PC-9 (cell line): ENCODE measurements at regions not wholly inside any gene's neighbourhood (a gene's known extent, or its start where the extent isn't known, plus 50 kb on each side); places are given as distances from the start of the nearest gene placed in this dataset.

ENCODE experiments used
- EZH2 ChIP-seq: fragments of 200-600 bp; sonication (generic); IDR thresholded peaks from 2 replicates; pipeline ENCODE4 v1.8.0; 2017; ENCODE audit warnings: antibody characterized with exemption, low read depth
- TF ChIP-seq, protein P1 (sequence below): fragments of 200-600 bp; sonication (generic); conservative IDR thresholded peaks from 2 replicates; pipeline ENCODE4 v1.6.1; 2017; ENCODE audit warnings: mixed run types, antibody characterized with exemption, mild to moderate bottlenecking, moderate library complexity

DNA sequence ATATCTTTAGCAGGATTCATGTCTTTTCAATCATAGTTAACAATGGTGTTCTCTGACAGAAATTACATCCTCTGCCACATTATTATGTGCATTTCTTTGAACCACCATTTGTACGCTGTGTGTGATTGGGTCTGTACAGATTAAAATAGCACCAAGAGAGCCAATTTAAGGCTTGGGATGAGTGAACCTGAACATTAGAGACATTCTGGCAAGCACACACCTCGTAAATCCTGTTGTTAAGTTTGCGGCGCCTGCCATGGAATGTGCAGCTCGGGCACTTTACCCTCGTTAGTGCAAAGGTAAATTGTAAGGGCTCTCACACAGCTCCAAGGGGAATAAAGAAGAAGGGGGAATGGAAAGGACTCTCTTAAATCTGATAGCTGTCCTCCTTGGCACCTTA, 482.4 kb upstream of the DPPA4 start:
- TF ChIP-seq EZH2: no peak
- TF ChIP-seq, protein P1, sequence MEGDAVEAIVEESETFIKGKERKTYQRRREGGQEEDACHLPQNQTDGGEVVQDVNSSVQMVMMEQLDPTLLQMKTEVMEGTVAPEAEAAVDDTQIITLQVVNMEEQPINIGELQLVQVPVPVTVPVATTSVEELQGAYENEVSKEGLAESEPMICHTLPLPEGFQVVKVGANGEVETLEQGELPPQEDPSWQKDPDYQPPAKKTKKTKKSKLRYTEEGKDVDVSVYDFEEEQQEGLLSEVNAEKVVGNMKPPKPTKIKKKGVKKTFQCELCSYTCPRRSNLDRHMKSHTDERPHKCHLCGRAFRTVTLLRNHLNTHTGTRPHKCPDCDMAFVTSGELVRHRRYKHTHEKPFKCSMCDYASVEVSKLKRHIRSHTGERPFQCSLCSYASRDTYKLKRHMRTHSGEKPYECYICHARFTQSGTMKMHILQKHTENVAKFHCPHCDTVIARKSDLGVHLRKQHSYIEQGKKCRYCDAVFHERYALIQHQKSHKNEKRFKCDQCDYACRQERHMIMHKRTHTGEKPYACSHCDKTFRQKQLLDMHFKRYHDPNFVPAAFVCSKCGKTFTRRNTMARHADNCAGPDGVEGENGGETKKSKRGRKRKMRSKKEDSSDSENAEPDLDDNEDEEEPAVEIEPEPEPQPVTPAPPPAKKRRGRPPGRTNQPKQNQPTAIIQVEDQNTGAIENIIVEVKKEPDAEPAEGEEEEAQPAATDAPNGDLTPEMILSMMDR: no peak
